GM12878 (cell line): ENCODE measurements at regions not wholly inside any gene's neighbourhood (a gene's known extent, or its start where the extent isn't known, plus 50 kb on each side); places are given as distances from the start of the nearest gene placed in this dataset.

Experiments
- ATAC-seq: fragments of 200-7000 bp; cut with Tn5 transposase; 3 replicates; pipeline ENCODE4 v1.9.1; 2020; ENCODE audit warnings: mild to moderate bottlenecking, moderate library complexity
- BruUV-seq: library from RNA; stranded (reverse); fragments of 400-500 nt; replicated peaks from 2 replicates; lab custom pipeline; 2021; lab: Mats Ljungman, UMichigan
- CTCF ChIA-PET: fragments of 300-600 bp; sonication (Branson Sonifier 250); formaldehyde crosslinking; extraction: SDS; loops from one replicate; lab custom pipeline; 2021; ENCODE audit warnings: inconsistent platforms; lab: Yijun Ruan, JAX
- POLR2A ChIA-PET: fragments of 350-600 bp; formaldehyde crosslinking; extraction: SDS; loops from one replicate; lab custom pipeline; 2021; ENCODE audit warnings: inconsistent platforms; lab: Charles Lee
- RAD21 ChIA-PET: fragments of 300-600 bp; sonication (Branson Sonifier 250); formaldehyde crosslinking; loops from one replicate; lab custom pipeline; 2023; ENCODE audit warnings: antibody characterized with exemption; ENCODE audit not compliant: unreplicated experiment; lab: Charles Lee
- SMC1A ChIA-PET: fragments of 300-600 bp; sonication (Branson Sonifier 250); formaldehyde crosslinking; loops from one replicate; lab custom pipeline; 2023; ENCODE audit not compliant: unreplicated experiment, uncharacterized antibody; lab: Charles Lee
- DNase-seq: peaks from one replicate; pipeline ENCODE4 v3.0.0-alpha.2; 2011; ENCODE audit warnings: low read depth, low spot score
- FAIRE-seq: peaks from 3 replicates; lab custom pipeline; 2011; peaks lifted over from hg19 to GRCh38; lab: Jason Lieb, UNC
- H2AFZ ChIP-seq: 2 replicates; pipeline ENCODE4 v1.6.0; 2011; ENCODE audit warnings: low read depth, low read length, control low read depth; ENCODE audit not compliant: control insufficient read depth
- H3K27ac ChIP-seq: 2 replicates; pipeline ENCODE4 v1.5.1; 2011; ENCODE audit warnings: control low read depth; ENCODE audit not compliant: control insufficient read depth, insufficient read depth
- H3K27me3 ChIP-seq, 2 experiments: replicated peaks in 1 of 2; 2 replicates each; pipeline versions ENCODE4 v1.6.0 to v1.6.1; 2011; ENCODE audit warnings: low read length in 1 of 2; ENCODE audit not compliant: control insufficient read depth in 2 of 2, insufficient read depth in 2 of 2
- H3K36me3 ChIP-seq, 2 experiments: 2 replicates each; pipeline ENCODE4 v1.5.1; 2011; ENCODE audit warnings: low read length in 1 of 2; ENCODE audit not compliant: control insufficient read depth in 2 of 2, insufficient read depth in 2 of 2
- H3K4me1 ChIP-seq: 2 replicates; pipeline ENCODE4 v1.6.1; 2011; ENCODE audit warnings: mild to moderate bottlenecking, low read length, moderate library complexity, mixed read lengths; ENCODE audit not compliant: control insufficient read depth, insufficient read depth
- H3K4me2 ChIP-seq: 2 replicates; pipeline ENCODE4 v1.6.0; 2011; ENCODE audit warnings: control low read depth; ENCODE audit not compliant: control insufficient read depth, insufficient read depth
- H3K4me3 ChIP-seq: fragments of 200-600 bp; sonication (generic); 2 replicates; pipeline ENCODE4 v1.5.1; 2016
- H3K79me2 ChIP-seq: 2 replicates; pipeline ENCODE4 v1.6.0; 2011; ENCODE audit warnings: low read length; ENCODE audit not compliant: control insufficient read depth, insufficient read depth
- H3K9ac ChIP-seq: 2 replicates; pipeline ENCODE4 v1.8.0; 2011; ENCODE audit warnings: low read length, control low read depth, mixed read lengths; ENCODE audit not compliant: control insufficient read depth, insufficient read depth
- H3K9me3 ChIP-seq: replicated peaks from 3 replicates; pipeline ENCODE4 v1.5.1; 2011; ENCODE audit warnings: mild to moderate bottlenecking, low read length; ENCODE audit not compliant: control insufficient read depth, insufficient read depth
- H4K20me1 ChIP-seq: 2 replicates; pipeline ENCODE4 v1.6.0; 2011; ENCODE audit not compliant: control insufficient read depth, insufficient read depth
- FOXK2 ChIP-seq: fragments of 450-650 bp; IDR thresholded peaks from 2 replicates; pipeline ENCODE4 v1.6.1; 2017; ENCODE audit warnings: mild to moderate bottlenecking, moderate library complexity
- KLF5 ChIP-seq: fragments of 450-650 bp; IDR thresholded peaks from 2 replicates; pipeline ENCODE4 v1.6.1; 2014; ENCODE audit warnings: mild to moderate bottlenecking; ENCODE audit not compliant: partially characterized antibody
- LARP7 ChIP-seq: fragments of 450-650 bp; IDR thresholded peaks from 2 replicates; pipeline ENCODE4 v1.6.1; 2017; ENCODE audit warnings: mild to moderate bottlenecking
- MTA2 ChIP-seq: fragments of 450-650 bp; IDR thresholded peaks from 2 replicates; pipeline ENCODE4 v1.6.1; 2016; ENCODE audit warnings: low read depth, mild to moderate bottlenecking, moderate library complexity
- MTA3 ChIP-seq: IDR thresholded peaks from 2 replicates; pipeline ENCODE4 v1.6.1; 2012; ENCODE audit warnings: low read length, inconsistent platforms, borderline replicate concordance
- NFYA ChIP-seq: IDR thresholded peaks from 2 replicates; pipeline ENCODE4 v1.6.1; 2011; ENCODE audit warnings: low read depth, mild to moderate bottlenecking, low read length, improper control_type of control experiment, borderline replicate concordance
- PKNOX1 ChIP-seq: fragments of 450-650 bp; IDR thresholded peaks from 2 replicates; pipeline ENCODE4 v1.6.1; 2016; ENCODE audit warnings: mild to moderate bottlenecking
- POU2F2 ChIP-seq: IDR thresholded peaks from 3 replicates; pipeline ENCODE4 v1.6.1; 2011; ENCODE audit warnings: low read depth, mild to moderate bottlenecking, low read length, borderline replicate concordance
- PRDM15 ChIP-seq: fragments of 450-650 bp; formaldehyde crosslinking; IDR thresholded peaks from 2 replicates; pipeline ENCODE4 v1.4.0; 2020; ENCODE audit warnings: mild to moderate bottlenecking, moderate library complexity
- RCOR1 ChIP-seq: conservative IDR thresholded peaks from 2 replicates; pipeline ENCODE4 v1.6.1; 2012; ENCODE audit warnings: low read depth, low read length, improper control_type of control experiment
- RFX5 ChIP-seq: IDR thresholded peaks from 2 replicates; pipeline ENCODE4 v1.6.1; 2011; ENCODE audit warnings: low read depth, low read length, improper control_type of control experiment
- YBX1 ChIP-seq: fragments of 450-650 bp; IDR thresholded peaks from 2 replicates; pipeline ENCODE4 v1.6.1; 2016; ENCODE audit warnings: antibody characterized with exemption
- ZNF592 ChIP-seq: fragments of 450-650 bp; IDR thresholded peaks from 2 replicates; pipeline ENCODE4 v1.6.1; 2017; ENCODE audit warnings: mild to moderate bottlenecking, moderate library complexity
- WGBS: methylation state at CpG from one replicate; pipeline ENCODE4 v1.1.6; 2016; ENCODE audit warnings: low lambda C conversion rate; ENCODE audit not compliant: insufficient replicate concordance, insufficient coverage; ENCODE audit errors: missing lambda C conversion rate; 5-methylcytosine and 5-hydroxymethylcytosine counted together
- in situ Hi-C: fragments of 300-500 bp; cut with MboI; formaldehyde crosslinking; loops from 9 replicates; pipeline ENCODE4 v1.14.3; 2018; ENCODE audit warnings: mixed read lengths
- intact Hi-C: fragments of 100-400 bp; cut with micrococcal nuclease; formaldehyde crosslinking; loops from one replicate; pipeline ENCODE4 v1.14.2; 2022; ENCODE audit not compliant: unreplicated experiment

- ChIA-PET SMC1A (interaction anchor here (1.2 kb wide), 1 partner anchor 16 kb away, joined by 3 read pairs; no protein-coding TSS in a partner anchor), CTCF (interaction anchor here (1.8 kb wide), 1 partner anchor 19 kb away, joined by 4 read pairs; no protein-coding TSS in a partner anchor), RAD21 (no interaction called here), POLR2A (no interaction called here)
- in situ Hi-C loops (no loop called here), intact Hi-C loops (no loop called here)
- Histone ChIP-seq H3K27me3 (no peaks in the 10 kb centered on the region), H3K4me2 (no peak overlapping the region), H3K36me3 (no peaks in the 10 kb centered on the region), H4K20me1 (no peaks in the 10 kb centered on the region), H2AFZ (no peak overlapping the region), H3K4me1 (no peaks in the 10 kb centered on the region), H3K27ac (no peak overlapping the region), H3K9me3 (no peaks in the 10 kb centered on the region), H3K79me2 (no peaks in the 10 kb centered on the region), H3K9ac (no peak overlapping the region), H3K4me3 (no peak overlapping the region)
- TF ChIP-seq PRDM15 (CRISPR knock-in tag) (no peak), MTA2 (no peak), KLF5 (no peak), LARP7 (no peak), RFX5 (no peak), NFYA (no peak), ZNF592 (no peak), FOXK2 (no peak), MTA3 (no peak), PKNOX1 (no peak), RCOR1 (no peak), YBX1 (no peak), POU2F2 (no peak)
- no TSS peak for BruUV-seq
- ATAC-seq (no peak), FAIRE-seq (no peak), DNase-seq (no peak)
- 72% methylated on average over 4 of the region's 4 CpGs for whole genome bisulfite sequencing
These were observed 151.8 kb upstream of the EPB41L4A start for GRCh38 chr5:112570708-112571444.
